Liver (tissue), 7 donors: ENCODE measurements at regions not wholly inside any gene's neighbourhood (a gene's known extent, or its start where the extent isn't known, plus 50 kb on each side); places are given as distances from the start of the nearest gene placed in this dataset.

ENCODE experiments used
- DNase-seq: peaks from one replicate; pipeline ENCODE4 v3.0.0-alpha.2; 2017; ENCODE audit warnings: low spot score
- H3K27ac ChIP-seq, 2 donors: one replicate each; pipeline ENCODE4 v1.7.0; 2013; ENCODE audit warnings: inconsistent platforms in 2 of 2, low read length in 2 of 2, control low read depth in 1 of 2, low read depth in 1 of 2, mild to moderate bottlenecking in 1 of 2
- H3K27me3 ChIP-seq, 4 donors: one replicate each; pipeline versions ENCODE4 v1.6.1 to v1.7.0; 2013; ENCODE audit warnings: low read length in 3 of 4, inconsistent platforms in 1 of 4, mild to moderate bottlenecking in 1 of 4, moderate library complexity in 1 of 4; ENCODE audit not compliant: control insufficient read depth in 4 of 4, insufficient read depth in 4 of 4
- H3K36me3 ChIP-seq, 4 donors: one replicate each; pipeline versions ENCODE4 v1.6.1 to v1.7.0; 2013; ENCODE audit warnings: low read length in 3 of 4, mild to moderate bottlenecking in 3 of 4, low read depth in 1 of 4, moderate library complexity in 1 of 4; ENCODE audit not compliant: control insufficient read depth in 4 of 4, insufficient read depth in 3 of 4
- H3K4me1 ChIP-seq, 4 donors: one replicate each; pipeline versions ENCODE4 v1.6.1 to v1.7.0; 2013; ENCODE audit warnings: low read length in 3 of 4, mild to moderate bottlenecking in 3 of 4, moderate library complexity in 1 of 4; ENCODE audit not compliant: control insufficient read depth in 4 of 4, insufficient read depth in 4 of 4
- H3K4me3 ChIP-seq, 3 donors: one replicate each; pipeline versions ENCODE4 v1.6.1 to v1.7.0; 2013; ENCODE audit warnings: low read length in 3 of 3, control low read depth in 1 of 3, low read depth in 1 of 3, mild to moderate bottlenecking in 1 of 3
- H3K9ac ChIP-seq, 2 donors: one replicate each; pipeline ENCODE4 v1.7.0; 2013; ENCODE audit warnings: low read length in 2 of 2, mild to moderate bottlenecking in 2 of 2, moderate library complexity in 2 of 2, control low read depth in 1 of 2, low read depth in 1 of 2
- H3K9me3 ChIP-seq, 4 donors: one replicate each; pipeline versions ENCODE4 v1.6.1 to v1.7.0; 2013; ENCODE audit warnings: low read length in 3 of 4; ENCODE audit not compliant: control insufficient read depth in 4 of 4
- ATF3 ChIP-seq: IDR thresholded peaks from 2 replicates; pipeline ENCODE4 v1.6.1; 2016; ENCODE audit warnings: antibody characterized with exemption
- EGR1 ChIP-seq, 2 donors: IDR thresholded peaks; 2 replicates each; pipeline ENCODE4 v1.6.1; 2016 to 2018; ENCODE audit warnings: antibody characterized with exemption in 2 of 2, low read depth in 2 of 2
- FOXA1 ChIP-seq: IDR thresholded peaks from 2 replicates; pipeline ENCODE4 v1.6.1; 2016; ENCODE audit warnings: antibody characterized with exemption
- FOXA2 ChIP-seq: IDR thresholded peaks from 2 replicates; pipeline ENCODE4 v1.6.1; 2016; ENCODE audit warnings: antibody characterized with exemption
- GABPA ChIP-seq, 2 donors: IDR thresholded peaks in 1 of 2; conservative IDR thresholded peaks in 1 of 2; 2 replicates each; pipeline ENCODE4 v1.6.1; 2016; ENCODE audit warnings: antibody characterized with exemption in 2 of 2, mild to moderate bottlenecking in 1 of 2, moderate library complexity in 1 of 2
- HNF4G ChIP-seq: IDR thresholded peaks from 2 replicates; pipeline ENCODE4 v1.6.1; 2016; ENCODE audit warnings: antibody characterized with exemption
- JUND ChIP-seq, 2 donors: IDR thresholded peaks; 2 replicates each; pipeline ENCODE4 v1.6.1; 2016; ENCODE audit warnings: antibody characterized with exemption in 2 of 2
- NR2F2 ChIP-seq: IDR thresholded peaks from 2 replicates; pipeline ENCODE4 v1.6.1; 2016; ENCODE audit warnings: antibody characterized with exemption
- RXRA ChIP-seq, 2 donors: IDR thresholded peaks; 2 replicates each; pipeline ENCODE4 v1.6.1; 2017 to 2018; ENCODE audit warnings: antibody characterized with exemption in 2 of 2, mild to moderate bottlenecking in 1 of 2
- SP1 ChIP-seq: IDR thresholded peaks from 2 replicates; pipeline ENCODE4 v1.6.1; 2018; ENCODE audit warnings: antibody characterized with exemption, mild to moderate bottlenecking
- TAF1 ChIP-seq: conservative IDR thresholded peaks from 2 replicates; pipeline ENCODE4 v1.6.1; 2016; ENCODE audit warnings: antibody characterized with exemption, mild to moderate bottlenecking
- YY1 ChIP-seq: IDR thresholded peaks from 2 replicates; pipeline ENCODE4 v1.6.1; 2016; ENCODE audit warnings: antibody characterized with exemption, mild to moderate bottlenecking
- ZBTB33 ChIP-seq: IDR thresholded peaks from 2 replicates; pipeline ENCODE4 v1.6.1; 2016; ENCODE audit warnings: antibody characterized with exemption
- WGBS: extraction: QIAGEN DNeasy Blood & Tissue Kit; methylation state at CpG from one replicate; pipeline ENCODE4 v1.1.7; 2013; 5-methylcytosine and 5-hydroxymethylcytosine counted together
- TF ChIP-seq, protein P1 (sequence below): IDR thresholded peaks from 2 replicates; pipeline ENCODE4 v1.6.1; 2016; ENCODE audit warnings: antibody characterized with exemption
- TF ChIP-seq, protein P2 (sequence below): IDR thresholded peaks from 2 replicates; pipeline ENCODE4 v1.6.1; 2016; ENCODE audit warnings: antibody characterized with exemption, mild to moderate bottlenecking
- donor health status: healthy.
- donor health status: healthy.
- donor health status: healthy.
- donor health status: healthy.

GRCh38 chr9:29769019-29769418 is 2195.7 kb upstream of the C9orf72 start:
- Histone ChIP-seq H3K36me3 (no peaks in the 10 kb centered on the region), H3K9me3 (no peaks in the 10 kb centered on the region), H3K4me3 (no peak overlapping the region), H3K27me3 (no peaks in the 10 kb centered on the region), H3K27ac (no peak overlapping the region), H3K9ac (no peak overlapping the region), H3K4me1 (no peaks in the 10 kb centered on the region)
- whole genome bisulfite sequencing: 82% methylated on average over 2 of the region's 2 CpGs
- no peak for DNase-seq
- TF ChIP-seq, protein P1, sequence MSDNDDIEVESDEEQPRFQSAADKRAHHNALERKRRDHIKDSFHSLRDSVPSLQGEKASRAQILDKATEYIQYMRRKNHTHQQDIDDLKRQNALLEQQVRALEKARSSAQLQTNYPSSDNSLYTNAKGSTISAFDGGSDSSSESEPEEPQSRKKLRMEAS: no peak
- TF ChIP-seq FOXA1: no peak
- no peak for TF ChIP-seq EGR1 (IDR thresholded peaks at IDR 0.05; ENCODE audit: low read depth in 2 of 2)
- TF ChIP-seq NR2F2: no peak
- TF ChIP-seq TAF1: no peak
- TF ChIP-seq ZBTB33: no peak
- no peak for TF ChIP-seq FOXA2
- TF ChIP-seq GABPA (IDR thresholded peaks at IDR 0.05 in 1 of 2, conservative IDR thresholded peaks at IDR 0.05 in 1 of 2): no peak
- TF ChIP-seq SP1: no peak

- Histone ChIP-seq H3K4me3 (no peak overlapping the region), H3K9me3 (no peaks in the 10 kb centered on the region), H3K9ac (no peak overlapping the region), H3K27ac (no peak overlapping the region), H3K27me3 (no peaks in the 10 kb centered on the region), H3K36me3 (no peaks in the 10 kb centered on the region), H3K4me1 (no peaks in the 10 kb centered on the region)
- TF ChIP-seq HNF4G (no peak), TAF1 (no peak), FOXA1 (no peak), RXRA (IDR thresholded peaks at IDR 0.05) (no peak), ZBTB33 (no peak), JUND (IDR thresholded peaks at IDR 0.05) (no peak), FOXA2 (no peak), NR2F2 (no peak), GABPA (IDR thresholded peaks at IDR 0.05 in 1 of 2, conservative IDR thresholded peaks at IDR 0.05 in 1 of 2) (no peak), SP1 (no peak), ATF3 (no peak), YY1 (no peak)
- TF ChIP-seq, protein P2, sequence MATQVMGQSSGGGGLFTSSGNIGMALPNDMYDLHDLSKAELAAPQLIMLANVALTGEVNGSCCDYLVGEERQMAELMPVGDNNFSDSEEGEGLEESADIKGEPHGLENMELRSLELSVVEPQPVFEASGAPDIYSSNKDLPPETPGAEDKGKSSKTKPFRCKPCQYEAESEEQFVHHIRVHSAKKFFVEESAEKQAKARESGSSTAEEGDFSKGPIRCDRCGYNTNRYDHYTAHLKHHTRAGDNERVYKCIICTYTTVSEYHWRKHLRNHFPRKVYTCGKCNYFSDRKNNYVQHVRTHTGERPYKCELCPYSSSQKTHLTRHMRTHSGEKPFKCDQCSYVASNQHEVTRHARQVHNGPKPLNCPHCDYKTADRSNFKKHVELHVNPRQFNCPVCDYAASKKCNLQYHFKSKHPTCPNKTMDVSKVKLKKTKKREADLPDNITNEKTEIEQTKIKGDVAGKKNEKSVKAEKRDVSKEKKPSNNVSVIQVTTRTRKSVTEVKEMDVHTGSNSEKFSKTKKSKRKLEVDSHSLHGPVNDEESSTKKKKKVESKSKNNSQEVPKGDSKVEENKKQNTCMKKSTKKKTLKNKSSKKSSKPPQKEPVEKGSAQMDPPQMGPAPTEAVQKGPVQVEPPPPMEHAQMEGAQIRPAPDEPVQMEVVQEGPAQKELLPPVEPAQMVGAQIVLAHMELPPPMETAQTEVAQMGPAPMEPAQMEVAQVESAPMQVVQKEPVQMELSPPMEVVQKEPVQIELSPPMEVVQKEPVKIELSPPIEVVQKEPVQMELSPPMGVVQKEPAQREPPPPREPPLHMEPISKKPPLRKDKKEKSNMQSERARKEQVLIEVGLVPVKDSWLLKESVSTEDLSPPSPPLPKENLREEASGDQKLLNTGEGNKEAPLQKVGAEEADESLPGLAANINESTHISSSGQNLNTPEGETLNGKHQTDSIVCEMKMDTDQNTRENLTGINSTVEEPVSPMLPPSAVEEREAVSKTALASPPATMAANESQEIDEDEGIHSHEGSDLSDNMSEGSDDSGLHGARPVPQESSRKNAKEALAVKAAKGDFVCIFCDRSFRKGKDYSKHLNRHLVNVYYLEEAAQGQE: no peak
- no peak for DNase-seq
Measured at GRCh38 chr9:29773676-29774075, 2200.4 kb upstream of the C9orf72 start.
